K562 (cell line): ENCODE measurements at regions not wholly inside any gene's neighbourhood (a gene's known extent, or its start where the extent isn't known, plus 50 kb on each side); places are given as distances from the start of the nearest gene placed in this dataset.

Experiments used
- ATAC-seq: fragments of 200-7000 bp; cut with Tn5 transposase; 3 replicates; pipeline ENCODE4 v1.9.1; 2020; ENCODE audit warnings: moderate library complexity
- BruUV-seq: library from RNA; stranded (reverse); fragments of 400-500 nt; replicated peaks from 2 replicates; lab custom pipeline; 2021; lab: Mats Ljungman, UMichigan
- CTCF ChIA-PET: fragments of 300-600 bp; formaldehyde crosslinking; extraction: SDS; loops from one replicate; lab custom pipeline; 2021; ENCODE audit warnings: low intra/inter-chr PET ratio; lab: Yijun Ruan, JAX
- POLR2A ChIA-PET: fragments of 300-600, 350-650 bp; sonication (Branson Sonifier 250); formaldehyde crosslinking; extraction: SDS; loops from one replicate; lab custom pipeline; 2021; ENCODE audit warnings: antibody characterized with exemption, inconsistent platforms; lab: Yijun Ruan, JAX
- DNase-seq, 4 experiments: peaks; one replicate each; pipeline versions ENCODE4 v3.0.0 to v3.0.0-alpha.2; 2011 to 2018; ENCODE audit warnings: low spot score in 3 of 4, mixed read lengths in 3 of 4; ENCODE audit errors: extremely low read depth in 1 of 4
- FAIRE-seq: peaks from 2 replicates; lab custom pipeline; 2011; peaks lifted over from hg19 to GRCh38; lab: Jason Lieb, UNC
- H2AFZ ChIP-seq: 2 replicates; pipeline ENCODE4 v1.6.0; 2011; ENCODE audit warnings: low read depth, low read length, control low read depth, inconsistent platforms
- H3K27ac ChIP-seq: fragments of 200-600 bp; 3 replicates; pipeline ENCODE4 v1.8.0; 2011; ENCODE audit warnings: low read depth, mild to moderate bottlenecking, control low read depth, inconsistent platforms, low read length, moderate library complexity, mixed read lengths; ENCODE audit errors: extremely low read depth
- H3K27me3 ChIP-seq, 2 experiments: fragments of 300-600 bp in 1 of 2; 2 replicates in 1 of 2; 3 replicates in 1 of 2; pipeline versions ENCODE4 v1.6.0 to v1.8.0; 2011; ENCODE audit warnings: inconsistent platforms in 2 of 2, low read length in 2 of 2, mild to moderate bottlenecking in 1 of 2, mixed read lengths in 1 of 2, moderate library complexity in 1 of 2; ENCODE audit not compliant: control insufficient read depth in 2 of 2, insufficient read depth in 2 of 2
- H3K36me3 ChIP-seq: fragments of 300-600 bp; 3 replicates; pipeline ENCODE4 v1.8.0; 2011; ENCODE audit warnings: mild to moderate bottlenecking, low read length, inconsistent platforms; ENCODE audit not compliant: control insufficient read depth, insufficient read depth
- H3K4me1 ChIP-seq, 2 experiments: fragments of 200-600 bp in 1 of 2; replicated peaks in 1 of 2; 2 replicates in 1 of 2; 3 replicates in 1 of 2; pipeline versions ENCODE4 v1.5.1 to v1.8.0; 2011; ENCODE audit warnings: inconsistent platforms in 2 of 2, low read length in 2 of 2, mild to moderate bottlenecking in 1 of 2, mixed read lengths in 1 of 2, moderate library complexity in 1 of 2; ENCODE audit not compliant: control insufficient read depth in 2 of 2, insufficient read depth in 2 of 2
- H3K4me2 ChIP-seq: 2 replicates; pipeline ENCODE4 v1.6.1; 2011; ENCODE audit warnings: low read length, control low read depth, inconsistent platforms, mixed read lengths; ENCODE audit not compliant: insufficient read depth
- H3K4me3 ChIP-seq: fragments of 200-600 bp; sonication (generic), shearing (Covaris generic); 2 replicates; pipeline ENCODE4 v1.5.1; 2016; ENCODE audit warnings: control low read depth, inconsistent platforms
- H3K79me2 ChIP-seq: fragments of 200-600 bp; 3 replicates; pipeline ENCODE4 v1.8.0; 2011; ENCODE audit warnings: low read length, inconsistent platforms; ENCODE audit not compliant: control insufficient read depth, insufficient read depth
- H3K9ac ChIP-seq, 2 experiments: 2 replicates each; pipeline versions ENCODE4 v1.6.0 to v1.6.1; 2011; ENCODE audit warnings: low read depth in 2 of 2, low read length in 2 of 2, control low read depth in 1 of 2, inconsistent platforms in 1 of 2, mild to moderate bottlenecking in 1 of 2, mixed read lengths in 1 of 2; ENCODE audit not compliant: insufficient read depth in 1 of 2
- H3K9me1 ChIP-seq: one replicate; pipeline ENCODE4 v1.6.0; 2011; ENCODE audit warnings: inconsistent platforms, mild to moderate bottlenecking, low read length, moderate library complexity; ENCODE audit not compliant: control insufficient read depth, insufficient read depth
- H3K9me3 ChIP-seq: replicated peaks from 2 replicates; pipeline ENCODE4 v1.5.1; 2011; ENCODE audit warnings: low read depth, low read length, inconsistent platforms; ENCODE audit not compliant: control insufficient read depth, insufficient read depth
- H4K20me1 ChIP-seq: replicated peaks from 2 replicates; pipeline ENCODE4 v1.6.1; 2011; ENCODE audit warnings: low read length, inconsistent platforms, mixed read lengths; ENCODE audit not compliant: control insufficient read depth, insufficient read depth
- CC2D1A ChIP-seq: fragments of 450-650 bp; IDR thresholded peaks from 2 replicates; pipeline ENCODE4 v1.6.1; 2017; ENCODE audit warnings: mild to moderate bottlenecking
- ETV6 ChIP-seq, 3 experiments: fragments of 150-350 bp in 1 of 3; sonication (generic) in 1 of 3; formaldehyde crosslinking in 1 of 3; IDR thresholded peaks; 2 replicates each; pipeline versions ENCODE4 v1.6.1 to v1.8.0; 2014 to 2022; ENCODE audit warnings: borderline replicate concordance in 2 of 3, low read depth in 2 of 3, antibody characterized with exemption in 1 of 3, low read length in 1 of 3, mild to moderate bottlenecking in 1 of 3, missing genetic modification reagents in 1 of 3
- NR4A1 ChIP-seq, 2 experiments: fragments of 250-450 bp in 1 of 2; fragments of 450-650 bp in 1 of 2; sonication (Bioruptor Pico) in 1 of 2; IDR thresholded peaks; 2 replicates each; pipeline versions ENCODE4 v1.4.0 to v1.6.1; 2016 to 2020; ENCODE audit warnings: mild to moderate bottlenecking in 2 of 2, missing compliant biosample characterization in 1 of 2, missing genetic modification characterization in 1 of 2, moderate library complexity in 1 of 2
- TARDBP ChIP-seq: fragments of 450-650 bp; IDR thresholded peaks from 2 replicates; pipeline ENCODE4 v1.6.1; 2016
- TEAD1 ChIP-seq, 2 experiments: fragments of 450-650 bp in 1 of 2; sonication (generic) in 1 of 2; formaldehyde crosslinking; IDR thresholded peaks; 2 replicates each; pipeline versions ENCODE4 v1.4.0 to v1.8.0; 2020 to 2022; ENCODE audit warnings: mild to moderate bottlenecking in 2 of 2, missing genetic modification reagents in 1 of 2
- ZFPM2 ChIP-seq: fragments of 250-450 bp; sonication (Bioruptor Pico); IDR thresholded peaks from 2 replicates; pipeline ENCODE4 v1.5.1; 2022; ENCODE audit warnings: mild to moderate bottlenecking
- WGBS: fragments of 100-300 bp; shearing (Covaris generic); methylation state at CpG from one replicate; pipeline ENCODE4 v1.1.6; 2016; ENCODE audit warnings: low coverage, mixed read lengths; ENCODE audit not compliant: insufficient coverage; ENCODE audit errors: missing lambda C conversion rate; 5-methylcytosine and 5-hydroxymethylcytosine counted together
- in situ Hi-C: fragments of 300-500 bp; cut with MboI; formaldehyde crosslinking; loops from 4 replicates; pipeline ENCODE4 v1.15.0; 2018; ENCODE audit warnings: inconsistent platforms, mixed read lengths
- intact Hi-C: fragments of 100-400 bp; cut with micrococcal nuclease; formaldehyde crosslinking; loops from 2 replicates; pipeline ENCODE4 v1.14.2; 2022
- TF ChIP-seq, protein P1 (sequence below), 2 experiments: fragments of 450-650 bp; IDR thresholded peaks; 2 replicates each; pipeline ENCODE4 v1.6.1; 2018; ENCODE audit warnings: mild to moderate bottlenecking in 2 of 2, low read depth in 1 of 2; ENCODE audit not compliant: partially characterized antibody in 2 of 2
- TF ChIP-seq, protein P2 (sequence below): fragments of 450-650 bp; IDR thresholded peaks from 2 replicates; pipeline ENCODE4 v1.6.1; 2016; ENCODE audit warnings: borderline replicate concordance

DNA sequence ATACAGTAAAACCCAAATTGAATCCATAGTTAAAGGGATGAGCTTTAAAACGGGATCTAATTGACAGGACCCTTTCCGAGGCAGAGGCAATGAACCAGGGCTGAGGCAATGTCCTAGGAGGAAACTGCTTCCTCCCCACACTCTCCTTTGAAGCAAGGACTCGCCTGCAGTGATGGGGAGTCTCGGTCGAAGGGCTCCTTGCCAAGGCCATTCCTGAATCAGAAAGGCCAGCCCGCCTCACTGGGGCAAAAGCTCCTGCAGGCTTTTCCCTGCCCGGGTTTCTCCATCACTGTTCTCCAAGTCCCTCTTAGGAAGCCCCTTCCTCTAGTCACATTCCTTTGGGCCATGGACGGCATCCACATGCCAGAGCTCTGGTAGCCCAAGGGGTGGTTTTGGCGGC is 132.0 kb downstream of the RBFOX3 start:
- H3K36me3 ChIP-seq, result no peaks in the 10 kb centered on the region
- FAIRE-seq (no peak), DNase-seq (no peak)
- BruUV-seq, result no TSS peak
- peaks cover 6 to 9% of the 10 kb centered on the region in 2 experiments; a peak in 3 of 5 replicates for H3K4me1 ChIP-seq
- H3K79me2 ChIP-seq, result no peaks in the 10 kb centered on the region
- peaks cover 8% of the 10 kb centered on the region; the same call in 1 of the 2 replicates for H4K20me1 ChIP-seq
- POLR2A ChIA-PET, result interaction anchor here (0.6 kb wide), 1 partner anchor 334 kb away, joined by 3 read pairs; no protein-coding TSS in a partner anchor
- no peak overlapping the region for H2AFZ ChIP-seq
- TF ChIP-seq TEAD1 (CRISPR knock-in tag; IDR thresholded peaks at IDR 0.05) (no peak), ETV6 (IDR thresholded peaks at IDR 0.05; ENCODE audit: borderline replicate concordance in 1 of 2, low read depth in 2 of 2, low read length in 1 of 2) (no peak), ETV6 (CRISPR knock-in tag; IDR thresholded peaks at IDR 0.05; ENCODE audit: borderline replicate concordance) (no peak), TARDBP (no peak), ZFPM2 (CRISPR knock-in tag) (no peak), NR4A1 (CRISPR knock-in tag; IDR thresholded peaks at IDR 0.05) (no peak), NR4A1 (tag; IDR thresholded peaks at IDR 0.05) (no peak), CC2D1A (no peak)
- TF ChIP-seq, protein P1, sequence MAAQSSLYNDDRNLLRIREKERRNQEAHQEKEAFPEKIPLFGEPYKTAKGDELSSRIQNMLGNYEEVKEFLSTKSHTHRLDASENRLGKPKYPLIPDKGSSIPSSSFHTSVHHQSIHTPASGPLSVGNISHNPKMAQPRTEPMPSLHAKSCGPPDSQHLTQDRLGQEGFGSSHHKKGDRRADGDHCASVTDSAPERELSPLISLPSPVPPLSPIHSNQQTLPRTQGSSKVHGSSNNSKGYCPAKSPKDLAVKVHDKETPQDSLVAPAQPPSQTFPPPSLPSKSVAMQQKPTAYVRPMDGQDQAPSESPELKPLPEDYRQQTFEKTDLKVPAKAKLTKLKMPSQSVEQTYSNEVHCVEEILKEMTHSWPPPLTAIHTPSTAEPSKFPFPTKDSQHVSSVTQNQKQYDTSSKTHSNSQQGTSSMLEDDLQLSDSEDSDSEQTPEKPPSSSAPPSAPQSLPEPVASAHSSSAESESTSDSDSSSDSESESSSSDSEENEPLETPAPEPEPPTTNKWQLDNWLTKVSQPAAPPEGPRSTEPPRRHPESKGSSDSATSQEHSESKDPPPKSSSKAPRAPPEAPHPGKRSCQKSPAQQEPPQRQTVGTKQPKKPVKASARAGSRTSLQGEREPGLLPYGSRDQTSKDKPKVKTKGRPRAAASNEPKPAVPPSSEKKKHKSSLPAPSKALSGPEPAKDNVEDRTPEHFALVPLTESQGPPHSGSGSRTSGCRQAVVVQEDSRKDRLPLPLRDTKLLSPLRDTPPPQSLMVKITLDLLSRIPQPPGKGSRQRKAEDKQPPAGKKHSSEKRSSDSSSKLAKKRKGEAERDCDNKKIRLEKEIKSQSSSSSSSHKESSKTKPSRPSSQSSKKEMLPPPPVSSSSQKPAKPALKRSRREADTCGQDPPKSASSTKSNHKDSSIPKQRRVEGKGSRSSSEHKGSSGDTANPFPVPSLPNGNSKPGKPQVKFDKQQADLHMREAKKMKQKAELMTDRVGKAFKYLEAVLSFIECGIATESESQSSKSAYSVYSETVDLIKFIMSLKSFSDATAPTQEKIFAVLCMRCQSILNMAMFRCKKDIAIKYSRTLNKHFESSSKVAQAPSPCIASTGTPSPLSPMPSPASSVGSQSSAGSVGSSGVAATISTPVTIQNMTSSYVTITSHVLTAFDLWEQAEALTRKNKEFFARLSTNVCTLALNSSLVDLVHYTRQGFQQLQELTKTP (IDR thresholded peaks at IDR 0.05; ENCODE audit: low read depth in 1 of 2, partially characterized antibody in 2 of 2), result no peak
- TF ChIP-seq, protein P2, sequence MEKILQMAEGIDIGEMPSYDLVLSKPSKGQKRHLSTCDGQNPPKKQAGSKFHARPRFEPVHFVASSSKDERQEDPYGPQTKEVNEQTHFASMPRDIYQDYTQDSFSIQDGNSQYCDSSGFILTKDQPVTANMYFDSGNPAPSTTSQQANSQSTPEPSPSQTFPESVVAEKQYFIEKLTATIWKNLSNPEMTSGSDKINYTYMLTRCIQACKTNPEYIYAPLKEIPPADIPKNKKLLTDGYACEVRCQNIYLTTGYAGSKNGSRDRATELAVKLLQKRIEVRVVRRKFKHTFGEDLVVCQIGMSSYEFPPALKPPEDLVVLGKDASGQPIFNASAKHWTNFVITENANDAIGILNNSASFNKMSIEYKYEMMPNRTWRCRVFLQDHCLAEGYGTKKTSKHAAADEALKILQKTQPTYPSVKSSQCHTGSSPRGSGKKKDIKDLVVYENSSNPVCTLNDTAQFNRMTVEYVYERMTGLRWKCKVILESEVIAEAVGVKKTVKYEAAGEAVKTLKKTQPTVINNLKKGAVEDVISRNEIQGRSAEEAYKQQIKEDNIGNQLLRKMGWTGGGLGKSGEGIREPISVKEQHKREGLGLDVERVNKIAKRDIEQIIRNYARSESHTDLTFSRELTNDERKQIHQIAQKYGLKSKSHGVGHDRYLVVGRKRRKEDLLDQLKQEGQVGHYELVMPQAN, result no peak
- TF ChIP-seq, all 486 proteins: peak for 0
- no peak overlapping the region for H3K27ac ChIP-seq
- no peak overlapping the region for H3K9ac ChIP-seq
- peaks cover 17 to 64% of the 10 kb centered on the region in 2 experiments; a peak in 4 of 5 replicates for H3K27me3 ChIP-seq
- ATAC-seq, result no peak
- CTCF ChIA-PET, result no interaction called here
- intact Hi-C loops (no loop called here), in situ Hi-C loops (no loop called here)
- no peaks in the 10 kb centered on the region for H3K9me1 ChIP-seq
- H3K9me3 ChIP-seq, result no peaks in the 10 kb centered on the region
- 2% methylated on average over 8 of the region's 9 CpGs for WGBS
- H3K4me3 ChIP-seq, result no peak overlapping the region
- no peak overlapping the region for H3K4me2 ChIP-seq
